Adrenal gland (tissue), 9 donors: ENCODE measurements at regions not wholly inside any gene's neighbourhood (a gene's known extent, or its start where the extent isn't known, plus 50 kb on each side); places are given as distances from the start of the nearest gene placed in this dataset.

ENCODE experiments used
- DNase-seq, 7 donors: peaks; one replicate each; pipeline ENCODE4 v3.0.0-alpha.2; 2019 to 2020
- H3K27ac ChIP-seq, 5 donors: fragments of 200-600 bp; sonication (generic) in 4 of 5; 1 replicate in 3 of 5; 2 replicates in 2 of 5; pipeline versions ENCODE4 v1.5.1 to v1.8.0; 2016 to 2020; ENCODE audit warnings: mild to moderate bottlenecking in 1 of 5
- H3K27me3 ChIP-seq: fragments of 200-600 bp; 2 replicates; pipeline ENCODE4 v1.8.0; 2021
- H3K36me3 ChIP-seq, 2 donors: fragments of 200-600 bp; replicated peaks in 1 of 2; 1 replicate in 1 of 2; 2 replicates in 1 of 2; pipeline versions ENCODE4 v1.5.1 to v1.8.0; 2018 to 2022
- H3K4me1 ChIP-seq, 2 donors: fragments of 200-600 bp; replicated peaks in 1 of 2; 1 replicate in 1 of 2; 2 replicates in 1 of 2; pipeline versions ENCODE4 v1.5.1 to v1.8.0; 2018 to 2021
- H3K4me3 ChIP-seq, 4 donors: fragments of 200-600 bp; sonication (generic) in 3 of 4; one replicate each; pipeline ENCODE4 v1.5.1; 2016 to 2018
- H3K9me3 ChIP-seq, 3 donors: fragments of 200-600 bp; sonication (generic) in 1 of 3; replicated peaks in 1 of 3; 1 replicate in 2 of 3; 2 replicates in 1 of 3; pipeline versions ENCODE4 v1.5.1 to v1.8.0; 2016 to 2021
- CTCF ChIP-seq, 6 experiments: fragments of 450-650 bp in 4 of 6; fragments of 200-600 bp in 2 of 6; sonication (generic) in 1 of 6; IDR thresholded peaks; 1 replicate in 5 of 6; 2 replicates in 1 of 6; pipeline versions ENCODE4 v1.5.1 to v1.8.0; 2016 to 2021; ENCODE audit warnings: antibody characterized with exemption in 6 of 6, mild to moderate bottlenecking in 2 of 6, moderate library complexity in 1 of 6
- POLR2A ChIP-seq, 2 donors: fragments of 450-650 bp; IDR thresholded peaks; one replicate each; pipeline ENCODE4 v1.6.1; 2017; ENCODE audit warnings: antibody characterized with exemption in 2 of 2, mild to moderate bottlenecking in 2 of 2, moderate library complexity in 1 of 2
- WGBS, 4 donors: extraction: QIAGEN DNeasy Blood & Tissue Kit in 2 of 4; methylation state at CpG; one replicate each; pipeline versions ENCODE4 v1.1.5 to v1.1.7; 2013 to 2017; 5-methylcytosine and 5-hydroxymethylcytosine counted together
- intact Hi-C, 2 donors: fragments of 100-400 bp; cut with DNase I; formaldehyde crosslinking; loops; one replicate each; pipeline versions ENCODE4 v1.14.1 to v1.15.0; 2022 to 2023
- donor health status: healthy with polysubstance abuse.
- donor health status: Bipolar disorder and iron deficiency.
- donor health status: DM: yes; HTN: yes; CAD: no.
- donor health status: DM: no; HTN: no; CAD: no.
- donor health status: DM: no; HTN: no; CAD: no.

- H3K4me1 ChIP-seq = no peaks in the 10 kb centered on the region
- TF ChIP-seq CTCF (IDR thresholded peaks at IDR 0.05) (no peak), POLR2A (IDR thresholded peaks at IDR 0.05) (no peak)
- H3K9me3 ChIP-seq = no peaks in the 10 kb centered on the region
- no peak overlapping the region for H3K27ac ChIP-seq
- H3K36me3 ChIP-seq = no peaks in the 10 kb centered on the region
- WGBS, 4 donors = 87 to 95% (median 91%) methylated on average over 1 of the region's 1 CpG
- no peak for DNase-seq
- no peak overlapping the region for H3K4me3 ChIP-seq
- no peaks in the 10 kb centered on the region for H3K27me3 ChIP-seq
- intact Hi-C loops = no loop called here
Measured at GRCh38 chr20:40522405-40522804, 166.6 kb downstream of the MAFB start.

GRCh38 chr20:40521962-40522361 lies 167.1 kb downstream of the MAFB start:
- TF ChIP-seq CTCF (IDR thresholded peaks at IDR 0.05) = no peak
- no peak for TF ChIP-seq POLR2A (IDR thresholded peaks at IDR 0.05)
- H3K4me3 ChIP-seq = no peak overlapping the region
- H3K4me1 ChIP-seq = no peaks in the 10 kb centered on the region
- H3K27ac ChIP-seq = no peak overlapping the region
- DNase-seq = no peak
- H3K9me3 ChIP-seq = no peaks in the 10 kb centered on the region
- H3K27me3 ChIP-seq = no peaks in the 10 kb centered on the region
- intact Hi-C loops = no loop called here
- WGBS, 4 donors = 86 to 100% (median 98%) methylated on average over 1 of the region's 1 CpG
- H3K36me3 ChIP-seq = no peaks in the 10 kb centered on the region

- no peaks in the 10 kb centered on the region for H3K36me3 ChIP-seq
- H3K4me3 ChIP-seq = no peak overlapping the region
- no peaks in the 10 kb centered on the region for H3K9me3 ChIP-seq
- H3K4me1 ChIP-seq = no peaks in the 10 kb centered on the region
- TF ChIP-seq POLR2A (IDR thresholded peaks at IDR 0.05) = no peak
- TF ChIP-seq CTCF (IDR thresholded peaks at IDR 0.05) = no peak
- 74 to 91% (median 78%) methylated on average over 3 of the region's 3 CpGs for WGBS, 4 donors
- intact Hi-C loops = no loop called here
- no peaks in the 10 kb centered on the region for H3K27me3 ChIP-seq
- no peak overlapping the region for H3K27ac ChIP-seq
- DNase-seq = no peak
Measured at GRCh38 chr20:40519918-40520317, 169.1 kb downstream of the MAFB start.

- no peak for DNase-seq
- H3K9me3 ChIP-seq = no peaks in the 10 kb centered on the region
- no peak for TF ChIP-seq POLR2A (IDR thresholded peaks at IDR 0.05)
- no peak for TF ChIP-seq CTCF (IDR thresholded peaks at IDR 0.05)
- no peaks in the 10 kb centered on the region for H3K36me3 ChIP-seq
- no peaks in the 10 kb centered on the region for H3K27me3 ChIP-seq
- 82 to 88% (median 86%) methylated on average over 4 of the region's 4 CpGs for WGBS, 4 donors
- intact Hi-C loops = no loop called here
- no peak overlapping the region for H3K27ac ChIP-seq
- no peak overlapping the region for H3K4me3 ChIP-seq
- no peaks in the 10 kb centered on the region for H3K4me1 ChIP-seq
Measured at GRCh38 chr20:40512994-40513393, 176.0 kb downstream of the MAFB start.
